ENCODE measurements at regions not wholly inside any gene's neighbourhood (a gene's known extent, or its start where the extent isn't known, plus 50 kb on each side); places are given as distances from the start of the nearest gene placed in this dataset.

DNA sequence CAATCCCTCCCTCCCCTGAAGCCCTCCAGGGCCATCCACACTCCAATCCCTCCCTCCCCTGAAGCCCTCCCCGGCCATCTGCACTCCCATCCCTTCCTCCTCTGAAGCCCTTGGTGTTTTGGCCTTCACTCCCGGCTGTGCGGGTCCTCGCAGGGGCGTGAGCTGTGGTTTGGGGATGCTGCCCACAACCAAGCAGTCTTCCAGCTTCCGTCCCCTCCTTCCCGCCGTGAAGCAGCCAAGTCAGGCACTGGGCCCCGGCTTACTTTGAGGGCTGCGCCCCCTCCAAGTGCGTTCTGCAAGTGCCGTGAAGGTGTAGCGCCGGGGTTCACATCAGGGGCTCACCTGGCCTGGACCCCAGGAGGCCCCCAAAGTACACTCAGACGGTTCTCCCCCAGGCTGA, 335.9 kb downstream of the BRD1 start:
- no peak overlapping the region for H3K4me3 ChIP-seq (ENCODE audit: low read length)
- no peaks in the 10 kb centered on the region for H3K4me1 Mint-ChIP-seq
- H3K4me1 ChIP-seq (ENCODE audit: insufficient read depth, low read length): no peaks in the 10 kb centered on the region
- no peaks in the 10 kb centered on the region for H3K9me3 ChIP-seq (ENCODE audit: low read length)
- H3K36me3 ChIP-seq (ENCODE audit: insufficient read depth, low read length): no peaks in the 10 kb centered on the region
- H3K27ac ChIP-seq (ENCODE audit: low read depth, low read length): no peak overlapping the region
- ChIA-PET CTCF (no interaction called here), POLR2A (no interaction called here)
- no peaks in the 10 kb centered on the region for H3K9me3 Mint-ChIP-seq
- H3K36me3 Mint-ChIP-seq: peaks cover 0 to 12% (median 0%) of the 10 kb centered on the region in 3 donors
- H3K27ac Mint-ChIP-seq: no peak overlapping the region
- H3K27me3 ChIP-seq (ENCODE audit: insufficient read depth, low read length, poor library complexity, severe bottlenecking): no peaks in the 10 kb centered on the region
- no peak for DNase-seq
- no peak overlapping the region for H3K4me3 Mint-ChIP-seq
- H3K27me3 Mint-ChIP-seq: peaks cover 0 to 1% of the 10 kb centered on the region in 2 donors

DNA sequence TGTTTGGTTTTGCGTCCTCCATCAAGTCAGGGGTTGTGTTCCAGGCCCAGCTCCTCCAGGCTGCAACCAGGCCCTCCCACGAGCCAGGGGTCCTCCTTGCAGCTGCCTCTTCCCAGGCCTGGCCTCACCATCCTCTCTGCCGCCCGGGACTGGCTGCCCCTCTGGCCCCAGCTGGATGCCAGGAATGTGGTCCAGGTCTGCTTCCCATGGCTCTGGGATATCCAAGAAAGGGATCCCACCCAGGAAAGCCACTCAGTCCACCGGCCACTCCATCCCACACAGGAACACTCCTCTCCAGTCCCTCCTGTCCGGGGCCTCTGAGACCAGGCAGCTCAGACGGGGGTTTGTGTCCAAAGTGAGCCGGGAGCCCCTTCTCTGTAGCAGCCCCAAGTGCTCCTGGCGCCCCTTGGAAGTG, 336.4 kb downstream of the BRD1 start:
- H3K36me3 Mint-ChIP-seq: peaks cover 0 to 9% (median 0%) of the 10 kb centered on the region in 3 donors
- ChIA-PET CTCF (no interaction called here), POLR2A (no interaction called here)
- Histone ChIP-seq H3K27ac (ENCODE audit: low read depth, low read length) (no peak overlapping the region), H3K36me3 (ENCODE audit: insufficient read depth, low read length) (no peaks in the 10 kb centered on the region), H3K4me3 (ENCODE audit: low read length) (no peak overlapping the region), H3K9me3 (ENCODE audit: low read length) (no peaks in the 10 kb centered on the region), H3K4me1 (ENCODE audit: insufficient read depth, low read length) (no peaks in the 10 kb centered on the region), H3K27me3 (ENCODE audit: insufficient read depth, low read length, poor library complexity, severe bottlenecking) (no peaks in the 10 kb centered on the region)
- H3K9me3 Mint-ChIP-seq: no peaks in the 10 kb centered on the region
- H3K27me3 Mint-ChIP-seq: peaks cover 0 to 1% of the 10 kb centered on the region in 2 donors
- H3K4me3 Mint-ChIP-seq: no peak overlapping the region
- no peaks in the 10 kb centered on the region for H3K4me1 Mint-ChIP-seq
- DNase-seq: no peak
- no peak overlapping the region for H3K27ac Mint-ChIP-seq

DNA sequence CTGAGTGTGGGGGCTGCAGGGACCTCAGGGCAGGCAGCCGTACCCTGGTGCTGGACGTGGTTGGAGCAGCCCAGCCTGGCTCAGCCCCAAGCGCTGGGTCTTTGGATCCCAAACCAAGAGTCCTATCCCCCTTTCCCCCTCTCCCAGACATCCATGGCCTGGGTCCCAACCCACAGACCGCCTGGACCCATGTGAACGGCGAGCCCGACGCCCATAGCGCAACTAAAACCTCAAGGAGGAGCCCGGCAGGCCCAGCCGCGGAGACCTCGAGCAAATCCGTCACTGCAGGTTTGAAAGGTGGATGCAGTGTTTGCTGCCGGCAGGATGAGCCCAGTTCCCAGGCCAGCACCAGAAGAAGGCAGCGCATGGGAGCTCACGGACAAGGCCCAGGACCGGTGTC, 337.0 kb downstream of the BRD1 start:
- Histone ChIP-seq H3K9me3 (ENCODE audit: low read length) (no peaks in the 10 kb centered on the region), H3K4me1 (ENCODE audit: insufficient read depth, low read length) (no peaks in the 10 kb centered on the region), H3K4me3 (ENCODE audit: low read length) (no peak overlapping the region), H3K27ac (ENCODE audit: low read depth, low read length) (no peak overlapping the region), H3K36me3 (ENCODE audit: insufficient read depth, low read length) (no peaks in the 10 kb centered on the region), H3K27me3 (ENCODE audit: insufficient read depth, low read length, poor library complexity, severe bottlenecking) (no peaks in the 10 kb centered on the region)
- peaks cover 0 to 1% of the 10 kb centered on the region in 2 donors for H3K27me3 Mint-ChIP-seq
- H3K4me1 Mint-ChIP-seq: no peaks in the 10 kb centered on the region
- no peak overlapping the region for H3K27ac Mint-ChIP-seq
- no peaks in the 10 kb centered on the region for H3K9me3 Mint-ChIP-seq
- DNase-seq: no peak
- ChIA-PET POLR2A (no interaction called here), CTCF (no interaction called here)
- H3K4me3 Mint-ChIP-seq: no peak overlapping the region
- peaks cover 0 to 8% (median 0%) of the 10 kb centered on the region in 3 donors for H3K36me3 Mint-ChIP-seq

DNA sequence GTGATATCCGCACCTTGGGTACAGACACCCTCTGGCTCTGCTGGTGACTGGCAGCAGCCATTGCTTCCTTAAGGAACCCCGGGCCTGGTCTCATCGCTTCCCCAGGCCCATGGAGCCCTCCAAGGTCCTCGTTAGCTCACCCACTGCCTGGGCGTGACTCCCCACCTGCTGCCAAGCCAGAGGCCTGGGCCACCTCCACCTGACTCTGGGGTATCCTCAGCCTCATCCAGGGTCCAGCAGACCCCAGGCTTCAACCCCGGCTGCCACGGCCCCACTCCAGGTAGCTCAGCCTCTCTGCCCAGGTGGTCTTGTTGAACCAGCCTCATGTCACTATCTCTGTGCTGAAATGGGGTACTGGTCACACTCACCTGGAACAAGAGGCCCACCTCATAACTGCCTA, 337.9 kb downstream of the BRD1 start:
- H3K9me3 Mint-ChIP-seq: no peaks in the 10 kb centered on the region
- no peak overlapping the region for H3K4me3 Mint-ChIP-seq
- no peaks in the 10 kb centered on the region for H3K4me1 ChIP-seq (ENCODE audit: insufficient read depth, low read length)
- no peak for DNase-seq
- no peaks in the 10 kb centered on the region for H3K36me3 ChIP-seq (ENCODE audit: insufficient read depth, low read length)
- H3K27ac ChIP-seq (ENCODE audit: low read depth, low read length): no peak overlapping the region
- no peaks in the 10 kb centered on the region for H3K4me1 Mint-ChIP-seq
- H3K27ac Mint-ChIP-seq: no peak overlapping the region
- no peaks in the 10 kb centered on the region for H3K27me3 ChIP-seq (ENCODE audit: insufficient read depth, low read length, poor library complexity, severe bottlenecking)
- H3K27me3 Mint-ChIP-seq: peaks cover 0 to 3% of the 10 kb centered on the region in 2 donors
- no peaks in the 10 kb centered on the region for H3K36me3 Mint-ChIP-seq
- no peaks in the 10 kb centered on the region for H3K9me3 ChIP-seq (ENCODE audit: low read length)
- POLR2A ChIA-PET: no interaction called here
- CTCF ChIA-PET: no interaction called here
- no peak overlapping the region for H3K4me3 ChIP-seq (ENCODE audit: low read length)

DNA sequence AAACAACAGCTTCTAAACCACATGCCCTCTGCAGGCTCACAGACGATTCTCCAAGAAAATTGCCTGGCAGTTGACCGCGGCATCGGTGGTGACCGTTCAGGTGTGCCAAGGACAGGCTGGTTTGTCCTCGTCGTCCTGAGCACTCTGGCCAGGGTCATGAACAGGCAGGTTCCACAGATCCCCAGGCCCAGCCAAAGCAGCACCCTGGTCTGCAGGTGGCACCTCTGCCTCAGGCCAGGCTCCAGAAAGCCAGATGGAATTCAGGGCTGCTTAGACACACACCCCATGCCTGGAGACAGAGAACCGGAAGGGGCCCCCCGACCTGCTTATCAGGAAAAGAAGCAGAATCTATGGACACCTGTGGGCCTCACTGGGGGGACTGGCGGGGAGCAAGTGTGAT, 338.7 kb downstream of the BRD1 start:
- Mint-ChIP-seq H3K36me3 (no peaks in the 10 kb centered on the region), H3K27ac (no peak overlapping the region), H3K27me3 (peaks cover 0 to 7% of the 10 kb centered on the region in 2 donors), H3K4me3 (no peak overlapping the region), H3K4me1 (no peaks in the 10 kb centered on the region), H3K9me3 (peaks cover 0 to 1% (median 0%) of the 10 kb centered on the region in 5 donors)
- ChIA-PET CTCF (no interaction called here), POLR2A (no interaction called here)
- DNase-seq: no peak
- Histone ChIP-seq H3K27me3 (ENCODE audit: insufficient read depth, low read length, poor library complexity, severe bottlenecking) (no peaks in the 10 kb centered on the region), H3K4me3 (ENCODE audit: low read length) (no peak overlapping the region), H3K9me3 (ENCODE audit: low read length) (no peaks in the 10 kb centered on the region), H3K36me3 (ENCODE audit: insufficient read depth, low read length) (no peaks in the 10 kb centered on the region), H3K27ac (ENCODE audit: low read depth, low read length) (no peak overlapping the region), H3K4me1 (ENCODE audit: insufficient read depth, low read length) (no peaks in the 10 kb centered on the region)

DNA sequence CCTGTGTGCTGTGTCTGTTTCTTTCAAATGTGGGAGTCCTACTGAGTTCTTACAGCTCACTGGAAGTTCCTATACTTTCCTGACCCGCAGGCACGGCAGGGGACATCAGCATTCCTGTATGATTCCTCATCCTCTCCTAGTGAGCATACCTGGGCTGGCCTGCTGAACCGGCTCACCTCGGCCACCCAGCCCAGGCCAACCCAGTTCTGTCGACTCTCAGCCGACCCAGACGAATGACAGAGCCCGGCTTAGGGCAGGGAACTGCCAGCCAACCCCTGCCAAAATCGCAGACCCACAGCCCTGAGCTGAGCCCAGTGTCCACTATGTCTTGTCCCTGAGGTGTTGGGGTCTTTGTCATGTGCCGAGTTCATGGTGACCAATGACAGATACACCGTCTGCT, 339.7 kb downstream of the BRD1 start:
- H3K4me3 Mint-ChIP-seq: no peak overlapping the region
- no peaks in the 10 kb centered on the region for H3K4me1 Mint-ChIP-seq
- Histone ChIP-seq H3K9me3 (ENCODE audit: low read length) (no peaks in the 10 kb centered on the region), H3K36me3 (ENCODE audit: insufficient read depth, low read length) (no peaks in the 10 kb centered on the region), H3K27me3 (ENCODE audit: insufficient read depth, low read length, poor library complexity, severe bottlenecking) (no peaks in the 10 kb centered on the region), H3K4me3 (ENCODE audit: low read length) (no peak overlapping the region), H3K27ac (ENCODE audit: low read depth, low read length) (no peak overlapping the region), H3K4me1 (ENCODE audit: insufficient read depth, low read length) (no peaks in the 10 kb centered on the region)
- H3K36me3 Mint-ChIP-seq: no peaks in the 10 kb centered on the region
- ChIA-PET CTCF (no interaction called here), POLR2A (no interaction called here)
- peaks cover 0 to 15% of the 10 kb centered on the region in 2 donors for H3K27me3 Mint-ChIP-seq
- DNase-seq: no peak
- H3K27ac Mint-ChIP-seq: no peak overlapping the region
- peaks cover 0 to 1% (median 0%) of the 10 kb centered on the region in 5 donors for H3K9me3 Mint-ChIP-seq

DNA sequence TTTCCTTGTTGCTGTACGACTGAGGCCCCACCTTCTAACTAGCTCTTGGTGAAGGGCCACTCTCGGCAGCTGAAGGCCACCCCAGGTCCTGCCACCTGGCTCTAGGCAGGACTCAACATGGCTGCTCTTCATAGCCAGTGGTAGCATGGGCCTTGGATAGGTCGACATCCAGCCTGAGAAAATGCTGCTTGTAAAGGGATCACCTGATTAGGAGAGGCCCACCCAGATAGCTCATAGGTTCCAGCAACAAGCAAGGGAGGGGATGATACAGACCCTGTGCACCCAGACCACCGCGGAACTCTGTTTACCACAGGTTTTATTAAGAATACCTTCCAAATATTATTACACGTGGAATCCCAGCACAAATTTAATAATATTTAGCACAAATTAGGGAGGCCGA, 341.4 kb downstream of the BRD1 start:
- no peaks in the 10 kb centered on the region for H3K4me1 ChIP-seq (ENCODE audit: insufficient read depth, low read length)
- Mint-ChIP-seq H3K9me3 (peaks cover 0 to 1% (median 0%) of the 10 kb centered on the region in 5 donors), H3K4me1 (no peaks in the 10 kb centered on the region), H3K36me3 (no peaks in the 10 kb centered on the region), H3K27ac (no peak overlapping the region), H3K4me3 (no peak overlapping the region), H3K27me3 (peaks cover 10 to 20% of the 10 kb centered on the region in 2 donors)
- DNase-seq: no peak
- ChIA-PET POLR2A (no interaction called here), CTCF (no interaction called here)
- no peaks in the 10 kb centered on the region for H3K36me3 ChIP-seq (ENCODE audit: insufficient read depth, low read length)
- H3K27ac ChIP-seq (ENCODE audit: low read depth, low read length): no peak overlapping the region
- H3K4me3 ChIP-seq (ENCODE audit: low read length): no peak overlapping the region
- H3K27me3 ChIP-seq (ENCODE audit: insufficient read depth, low read length, poor library complexity, severe bottlenecking): no peaks in the 10 kb centered on the region
- no peaks in the 10 kb centered on the region for H3K9me3 ChIP-seq (ENCODE audit: low read length)

DNA sequence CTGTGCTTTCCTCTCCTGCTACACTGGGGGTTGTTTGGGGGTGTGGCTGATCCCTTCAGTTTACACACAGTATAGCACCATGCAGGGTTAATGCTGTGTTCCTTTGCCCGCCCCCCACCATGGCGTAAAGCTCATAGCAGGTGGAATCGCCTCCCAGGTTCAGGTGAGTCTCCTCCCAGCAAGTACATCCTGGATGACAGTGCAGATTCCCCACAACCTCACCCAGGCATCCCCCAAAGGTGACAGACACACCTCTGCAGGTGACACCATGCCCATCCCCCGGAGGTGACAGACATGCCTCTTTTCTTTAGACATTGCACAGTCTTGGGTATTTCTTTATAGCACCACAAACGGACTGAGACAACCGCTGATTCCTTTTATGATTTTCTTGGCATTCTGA, 343.7 kb downstream of the BRD1 start:
- peaks cover 0 to 8% (median 0%) of the 10 kb centered on the region in 3 donors for H3K36me3 Mint-ChIP-seq
- Histone ChIP-seq H3K4me3 (ENCODE audit: low read length) (no peak overlapping the region), H3K9me3 (ENCODE audit: low read length) (no peaks in the 10 kb centered on the region), H3K4me1 (ENCODE audit: insufficient read depth, low read length) (no peaks in the 10 kb centered on the region), H3K27me3 (ENCODE audit: insufficient read depth, low read length, poor library complexity, severe bottlenecking) (no peaks in the 10 kb centered on the region), H3K36me3 (ENCODE audit: insufficient read depth, low read length) (no peaks in the 10 kb centered on the region), H3K27ac (ENCODE audit: low read depth, low read length) (no peak overlapping the region)
- POLR2A ChIA-PET: no interaction called here
- H3K4me3 Mint-ChIP-seq: no peak overlapping the region
- H3K27me3 Mint-ChIP-seq: peaks cover 13 to 28% of the 10 kb centered on the region in 2 donors
- H3K9me3 Mint-ChIP-seq: peaks cover 0 to 5% (median 0%) of the 10 kb centered on the region in 5 donors
- H3K27ac Mint-ChIP-seq: peak overlapping the region in 1 of 8 donors; percentile 70
- DNase-seq: no peak
- CTCF ChIA-PET: no interaction called here
- no peaks in the 10 kb centered on the region for H3K4me1 Mint-ChIP-seq

DNA sequence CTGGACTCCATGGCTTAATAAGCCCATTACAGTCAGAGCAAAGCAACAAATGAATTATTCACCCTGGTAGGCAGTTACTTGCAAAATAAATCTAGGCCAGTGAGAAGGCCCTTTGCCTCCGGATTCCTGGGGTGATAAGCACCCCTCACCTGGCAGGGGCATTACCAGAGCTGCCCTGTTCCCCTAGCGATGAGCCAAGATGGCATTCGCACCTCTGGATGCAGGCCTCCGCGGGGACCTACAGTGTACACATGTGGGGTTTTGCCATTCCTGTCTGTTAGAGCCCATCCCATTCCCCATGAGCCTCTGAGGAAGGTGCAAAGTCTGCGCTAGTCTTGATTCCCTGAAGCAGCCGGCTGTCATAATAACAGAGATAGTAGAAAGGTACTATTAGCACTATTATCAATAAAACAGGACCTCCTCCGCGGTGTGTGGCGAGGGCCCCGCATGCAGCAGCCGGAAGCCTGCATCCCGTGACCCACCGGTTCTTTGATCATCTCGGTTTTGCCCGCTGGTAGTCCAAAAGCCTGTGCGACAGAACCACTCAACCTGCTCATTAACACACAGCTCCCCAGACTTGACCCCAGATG, 344.3 kb downstream of the BRD1 start:
- ChIA-PET POLR2A (no interaction called here), CTCF (no interaction called here)
- H3K27me3 Mint-ChIP-seq: peaks cover 13 to 28% of the 10 kb centered on the region in 2 donors
- H3K36me3 ChIP-seq (ENCODE audit: insufficient read depth, low read length): no peaks in the 10 kb centered on the region
- peaks cover 0 to 7% (median 1%) of the 10 kb centered on the region in 5 donors for H3K9me3 Mint-ChIP-seq
- DNase-seq: no peak
- no peaks in the 10 kb centered on the region for H3K9me3 ChIP-seq (ENCODE audit: low read length)
- H3K36me3 Mint-ChIP-seq: peaks cover 0 to 11% (median 0%) of the 10 kb centered on the region in 3 donors
- peak overlapping the region in 1 of 8 donors; percentile 70 for H3K27ac Mint-ChIP-seq
- no peaks in the 10 kb centered on the region for H3K4me1 ChIP-seq (ENCODE audit: insufficient read depth, low read length)
- no peak overlapping the region for H3K4me3 ChIP-seq (ENCODE audit: low read length)
- H3K4me3 Mint-ChIP-seq: no peak overlapping the region
- H3K27ac ChIP-seq (ENCODE audit: low read depth, low read length): no peak overlapping the region
- no peaks in the 10 kb centered on the region for H3K27me3 ChIP-seq (ENCODE audit: insufficient read depth, low read length, poor library complexity, severe bottlenecking)
- no peaks in the 10 kb centered on the region for H3K4me1 Mint-ChIP-seq

Measured in CD8-positive, alpha-beta memory T cell (primary cell).